OCI-LY1 (cell line): ENCODE measurements at regions not wholly inside any gene's neighbourhood (a gene's known extent, or its start where the extent isn't known, plus 50 kb on each side); places are given as distances from the start of the nearest gene placed in this dataset.

Source experiments
- H2AFZ ChIP-seq: fragments of 200-600 bp; sonication (generic), shearing (Covaris generic); 2 replicates; pipeline ENCODE4 v1.6.0; 2014; ENCODE audit warnings: antibody characterized with exemption, mild to moderate bottlenecking, low read length
- H3F3A ChIP-seq: fragments of 200-600 bp; sonication (generic), shearing (Covaris generic); 2 replicates; pipeline ENCODE4 v1.6.0; 2014; ENCODE audit warnings: mild to moderate bottlenecking, antibody characterized with exemption, low read length, moderate library complexity; ENCODE audit not compliant: insufficient read depth
- H3K27ac ChIP-seq: fragments of 200-600 bp; sonication (generic); 2 replicates; pipeline ENCODE4 v1.5.1; 2014; ENCODE audit warnings: low read length, mixed run types, mild to moderate bottlenecking, low read depth; ENCODE audit not compliant: poor library complexity, severe bottlenecking
- H3K27me3 ChIP-seq: fragments of 200-600 bp; sonication (generic); 2 replicates; pipeline ENCODE4 v1.6.0; 2014; ENCODE audit warnings: antibody characterized with exemption, mild to moderate bottlenecking, low read length, moderate library complexity; ENCODE audit not compliant: insufficient read depth
- H3K36me3 ChIP-seq: fragments of 200-600 bp; sonication (generic); 2 replicates; pipeline ENCODE4 v1.6.1; 2014; ENCODE audit warnings: mild to moderate bottlenecking, antibody characterized with exemption, low read length, moderate library complexity, mixed read lengths; ENCODE audit not compliant: insufficient read depth
- H3K4me1 ChIP-seq: fragments of 200-600 bp; sonication (generic); 2 replicates; pipeline ENCODE4 v1.5.1; 2014; ENCODE audit warnings: mild to moderate bottlenecking, low read length, moderate library complexity; ENCODE audit not compliant: insufficient read depth, severe bottlenecking
- H3K4me2 ChIP-seq: fragments of 200-600 bp; sonication (generic), shearing (Covaris generic); 2 replicates; pipeline ENCODE4 v1.6.1; 2014; ENCODE audit warnings: low read length
- H3K4me3 ChIP-seq: fragments of 200-600 bp; sonication (generic); 2 replicates; pipeline ENCODE4 v1.5.1; 2014; ENCODE audit warnings: low read length, low read depth, mild to moderate bottlenecking, mixed read lengths; ENCODE audit not compliant: poor library complexity, severe bottlenecking
- H3K79me2 ChIP-seq: fragments of 200-600 bp; shearing (Covaris generic); 2 replicates; pipeline ENCODE4 v1.6.1; 2016; ENCODE audit warnings: mixed run types, low read length, mixed read lengths; ENCODE audit not compliant: insufficient read depth
- H3K9ac ChIP-seq: fragments of 200-600 bp; sonication (generic), shearing (Covaris generic); 2 replicates; pipeline ENCODE4 v1.6.1; 2014; ENCODE audit warnings: mild to moderate bottlenecking, low read length, mixed read lengths
- H3K9me2 ChIP-seq: fragments of 200-600 bp; sonication (generic), shearing (Covaris generic); 2 replicates; pipeline ENCODE4 v1.6.1; 2014; ENCODE audit warnings: low read depth, mild to moderate bottlenecking, low read length, mixed read lengths
- H3K9me3 ChIP-seq: fragments of 200-600 bp; shearing (Covaris generic); 2 replicates; pipeline ENCODE4 v1.6.1; 2014; ENCODE audit warnings: low read length, mixed read lengths
- H4K20me1 ChIP-seq: fragments of 200-600 bp; sonication (generic), shearing (Covaris generic); 2 replicates; pipeline ENCODE4 v1.6.0; 2016; ENCODE audit warnings: mild to moderate bottlenecking, low read length; ENCODE audit not compliant: insufficient read depth
- EZH2 ChIP-seq: fragments of 200-600 bp; sonication (generic), shearing (Covaris generic); IDR thresholded peaks from 2 replicates; pipeline ENCODE4 v1.8.0; 2017; ENCODE audit warnings: borderline replicate concordance, mixed run types, mild to moderate bottlenecking, antibody characterized with exemption, low read length, moderate library complexity, mixed read lengths
- TF ChIP-seq, protein P1 (sequence below): fragments of 200-600 bp; sonication (generic), shearing (Covaris generic); IDR thresholded peaks from 2 replicates; pipeline ENCODE4 v1.5.1; 2017; ENCODE audit warnings: mild to moderate bottlenecking, antibody characterized with exemption, low read length, moderate library complexity, mixed read lengths

- H3K27me3 ChIP-seq: peaks cover 5% of the 10 kb centered on the region; the same call in 1 of the 2 replicates
- H3K9me2 ChIP-seq: no peaks in the 10 kb centered on the region
- TF ChIP-seq, protein P1, sequence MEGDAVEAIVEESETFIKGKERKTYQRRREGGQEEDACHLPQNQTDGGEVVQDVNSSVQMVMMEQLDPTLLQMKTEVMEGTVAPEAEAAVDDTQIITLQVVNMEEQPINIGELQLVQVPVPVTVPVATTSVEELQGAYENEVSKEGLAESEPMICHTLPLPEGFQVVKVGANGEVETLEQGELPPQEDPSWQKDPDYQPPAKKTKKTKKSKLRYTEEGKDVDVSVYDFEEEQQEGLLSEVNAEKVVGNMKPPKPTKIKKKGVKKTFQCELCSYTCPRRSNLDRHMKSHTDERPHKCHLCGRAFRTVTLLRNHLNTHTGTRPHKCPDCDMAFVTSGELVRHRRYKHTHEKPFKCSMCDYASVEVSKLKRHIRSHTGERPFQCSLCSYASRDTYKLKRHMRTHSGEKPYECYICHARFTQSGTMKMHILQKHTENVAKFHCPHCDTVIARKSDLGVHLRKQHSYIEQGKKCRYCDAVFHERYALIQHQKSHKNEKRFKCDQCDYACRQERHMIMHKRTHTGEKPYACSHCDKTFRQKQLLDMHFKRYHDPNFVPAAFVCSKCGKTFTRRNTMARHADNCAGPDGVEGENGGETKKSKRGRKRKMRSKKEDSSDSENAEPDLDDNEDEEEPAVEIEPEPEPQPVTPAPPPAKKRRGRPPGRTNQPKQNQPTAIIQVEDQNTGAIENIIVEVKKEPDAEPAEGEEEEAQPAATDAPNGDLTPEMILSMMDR: no peak
- no peak for TF ChIP-seq EZH2
- no peaks in the 10 kb centered on the region for H3K9me3 ChIP-seq
- no peaks in the 10 kb centered on the region for H3K36me3 ChIP-seq
- H3K4me2 ChIP-seq: no peak overlapping the region
- no peaks in the 10 kb centered on the region for H4K20me1 ChIP-seq
- H3K27ac ChIP-seq: no peak overlapping the region
- H2AFZ ChIP-seq: no peak overlapping the region
- H3K9ac ChIP-seq: no peak overlapping the region
- H3K79me2 ChIP-seq: no peaks in the 10 kb centered on the region
- H3K4me1 ChIP-seq: no peaks in the 10 kb centered on the region
- H3F3A ChIP-seq: no peaks in the 10 kb centered on the region
- H3K4me3 ChIP-seq: no peak overlapping the region
These were observed 85.4 kb upstream of the KAZN start for GRCh38 chr1:14513111-14513510.

DNA sequence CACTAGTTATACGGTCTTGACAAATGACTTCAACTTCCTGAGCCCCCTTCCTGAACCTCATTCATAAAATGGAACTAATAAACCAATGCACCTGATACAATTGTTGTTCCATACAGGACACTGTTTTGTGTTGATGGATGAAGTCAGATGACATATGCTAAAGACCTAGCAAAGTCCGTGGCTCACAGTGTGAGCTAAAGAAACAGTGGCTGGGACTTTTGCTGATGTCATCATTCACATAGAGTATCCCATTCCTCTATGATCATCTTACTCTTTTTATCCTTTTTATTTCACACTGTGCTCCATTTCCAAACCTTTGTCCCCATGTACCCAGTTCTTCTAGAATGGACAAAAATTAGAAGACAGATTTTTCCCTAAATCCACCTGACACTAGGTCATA lies 83.7 kb upstream of the KAZN start:
- TF ChIP-seq, protein P1: no peak
- no peak for TF ChIP-seq EZH2
- H3K36me3 ChIP-seq: no peaks in the 10 kb centered on the region

DNA sequence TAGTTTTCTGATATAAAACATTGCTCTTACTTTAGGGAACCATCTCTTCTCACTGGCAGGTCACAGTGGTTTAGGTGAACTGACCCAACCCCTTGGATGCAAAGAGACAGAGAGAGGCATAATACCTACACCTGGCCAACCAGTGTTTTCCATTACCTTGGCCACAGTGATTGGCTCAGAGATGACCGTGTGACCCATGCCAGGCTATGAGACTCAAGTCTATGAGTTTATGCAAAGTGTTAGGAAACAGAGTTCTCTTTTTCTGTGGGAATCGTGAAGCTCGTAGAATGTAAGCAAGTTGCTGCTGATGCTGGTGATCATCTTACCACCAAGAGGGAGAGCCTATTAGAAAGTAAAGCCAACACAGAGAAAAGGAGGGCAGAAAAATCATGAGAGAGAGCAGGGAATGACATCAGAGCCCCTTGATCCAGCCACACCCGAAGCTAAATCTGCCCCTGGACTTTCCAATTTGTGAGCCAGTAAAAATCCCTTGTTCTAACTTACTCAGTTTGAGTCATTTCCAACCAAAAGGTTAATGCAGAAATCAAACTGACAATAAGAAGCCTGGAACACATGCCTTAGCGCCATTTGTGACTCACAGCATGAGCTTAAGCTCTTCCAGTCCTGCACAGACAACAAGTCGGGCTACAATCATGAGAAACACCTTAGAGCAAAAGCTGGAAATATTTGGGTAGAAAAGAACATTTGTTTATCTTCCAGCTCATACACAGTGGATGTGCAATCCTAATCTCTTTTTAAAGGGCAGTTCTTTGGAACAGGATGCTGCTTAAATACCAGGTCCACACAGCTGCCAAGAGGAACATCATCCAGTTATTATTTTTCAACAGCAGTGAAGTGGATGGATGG lies 81.3 kb upstream of the KAZN start:
- Histone ChIP-seq H3F3A (no peaks in the 10 kb centered on the region), H4K20me1 (no peaks in the 10 kb centered on the region), H3K9me2 (no peaks in the 10 kb centered on the region), H3K27ac (no peak overlapping the region), H3K9me3 (no peaks in the 10 kb centered on the region), H3K4me2 (no peak overlapping the region), H3K36me3 (no peaks in the 10 kb centered on the region), H2AFZ (no peak overlapping the region), H3K79me2 (no peaks in the 10 kb centered on the region), H3K4me1 (no peaks in the 10 kb centered on the region), H3K27me3 (peaks cover 5% of the 10 kb centered on the region; the same call in 1 of the 2 replicates), H3K9ac (no peak overlapping the region), H3K4me3 (no peak overlapping the region)
- TF ChIP-seq, protein P1: no peak
- no peak for TF ChIP-seq EZH2

More for the DNA sequence above, 83.7 kb upstream of the KAZN start:
- no peak overlapping the region for H3K4me2 ChIP-seq
- no peaks in the 10 kb centered on the region for H3K9me2 ChIP-seq
- no peak overlapping the region for H3K9ac ChIP-seq
- H2AFZ ChIP-seq: no peak overlapping the region
- no peak overlapping the region for H3K27ac ChIP-seq
- H3K79me2 ChIP-seq: no peaks in the 10 kb centered on the region
- no peaks in the 10 kb centered on the region for H3K9me3 ChIP-seq
- peaks cover 5% of the 10 kb centered on the region; the same call in 1 of the 2 replicates for H3K27me3 ChIP-seq
- no peaks in the 10 kb centered on the region for H4K20me1 ChIP-seq
- no peaks in the 10 kb centered on the region for H3K4me1 ChIP-seq
- H3F3A ChIP-seq: no peaks in the 10 kb centered on the region
- no peak overlapping the region for H3K4me3 ChIP-seq
